HG02759 (cell line): ENCODE measurements at regions not wholly inside any gene's neighbourhood (a gene's known extent, or its start where the extent isn't known, plus 50 kb on each side); places are given as distances from the start of the nearest gene placed in this dataset.
"Not testable (repeated sequence)": the region's sequence is repeated elsewhere in the genome, so short reads cannot be mapped to it uniquely, and the experiment has no call there.

Experiments used
- ATAC-seq: cut with Tn5 transposase; IDR thresholded peaks from one replicate; pipeline ENCODE4 v1.9.1; 2021; ENCODE audit warnings: mild to moderate bottlenecking, moderate library complexity; ENCODE audit not compliant: unreplicated experiment

DNA sequence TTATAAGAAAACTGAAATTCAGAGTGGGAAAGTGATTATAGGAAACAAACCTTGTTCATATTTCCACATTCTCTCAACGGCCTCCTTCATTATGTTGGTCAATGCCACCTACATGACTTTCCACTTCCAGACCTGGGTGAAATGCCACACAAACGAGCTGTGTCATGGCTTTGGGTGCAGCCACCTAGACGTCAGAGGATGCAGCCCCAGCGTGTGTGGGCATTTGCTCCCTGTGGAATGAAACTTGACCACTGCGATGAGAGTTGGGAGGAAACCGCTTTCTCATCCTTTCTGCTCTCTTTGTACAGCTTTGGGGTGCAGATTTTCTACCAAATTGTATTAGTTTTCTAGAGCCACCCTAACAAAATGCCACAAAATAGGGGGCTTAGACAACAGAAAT, 291.0 kb downstream of the CYRIA start:
- no peak for ATAC-seq

DNA sequence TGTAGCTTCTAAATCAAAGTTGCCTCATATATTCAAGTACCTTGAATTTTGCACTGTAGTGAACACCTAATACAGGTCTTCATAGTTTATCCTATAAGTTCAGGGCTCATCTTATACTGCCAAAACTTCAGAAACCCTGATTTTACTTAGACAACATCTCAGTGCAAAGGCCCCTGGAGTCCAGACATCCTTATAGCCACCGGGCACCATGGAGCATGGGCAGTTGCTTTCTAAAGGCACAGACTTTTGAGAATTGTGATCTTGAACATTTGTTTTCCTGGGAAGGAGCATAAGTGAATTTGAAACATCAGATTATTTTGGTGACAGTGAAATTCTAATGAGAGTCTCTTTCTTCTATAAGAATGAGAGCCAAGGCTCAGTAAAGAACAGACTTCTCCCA, 292.3 kb downstream of the CYRIA start:
- ATAC-seq = no peak

DNA sequence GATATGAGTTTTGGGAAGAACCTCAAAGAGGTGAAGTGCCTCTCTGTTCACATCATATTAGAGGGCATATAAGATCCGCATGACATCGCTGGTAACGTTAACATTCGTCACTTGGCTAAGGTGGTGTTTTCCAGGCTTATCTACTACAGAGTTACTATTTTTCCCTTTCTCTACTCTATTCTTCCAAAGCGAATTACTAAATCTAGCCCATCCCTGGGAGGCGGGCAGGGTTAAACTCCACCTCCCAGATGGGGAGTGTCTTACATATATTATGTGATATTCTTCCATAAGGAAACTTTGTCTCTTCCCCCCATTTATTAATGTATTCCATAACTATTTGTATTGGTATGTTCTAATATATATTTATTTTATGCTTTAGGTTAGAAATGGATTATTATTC, 293.9 kb downstream of the CYRIA start:
- no peak for ATAC-seq

GRCh38 chr2:16368951-16369350, 296.7 kb downstream of the CYRIA start:
- ATAC-seq = no peak

- no peak for ATAC-seq
These were observed 297.3 kb downstream of the CYRIA start for GRCh38 chr2:16368328-16368727.

DNA sequence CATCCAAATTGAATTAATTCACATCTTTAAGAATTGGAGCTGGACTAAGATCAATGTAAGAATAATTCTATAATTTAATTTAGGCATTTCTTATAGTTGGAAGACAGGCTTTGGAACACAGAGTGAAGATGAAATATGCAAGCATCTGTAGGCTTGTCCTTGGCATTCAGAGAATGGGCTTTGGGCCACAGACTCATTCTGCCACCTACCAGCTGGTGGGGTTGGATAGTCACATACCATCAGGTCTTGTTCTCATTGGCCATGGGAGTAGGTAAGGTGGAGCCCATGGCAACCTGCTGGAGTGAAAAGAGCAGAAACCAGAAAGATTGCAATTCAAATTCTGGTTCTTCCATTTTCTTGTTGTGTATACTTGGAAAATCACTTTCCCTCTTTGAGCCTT, 300.3 kb downstream of the CYRIA start:
- ATAC-seq = no peak

- no peak for ATAC-seq
These were observed 302.1 kb downstream of the CYRIA start for GRCh38 chr2:16363581-16363980.

DNA sequence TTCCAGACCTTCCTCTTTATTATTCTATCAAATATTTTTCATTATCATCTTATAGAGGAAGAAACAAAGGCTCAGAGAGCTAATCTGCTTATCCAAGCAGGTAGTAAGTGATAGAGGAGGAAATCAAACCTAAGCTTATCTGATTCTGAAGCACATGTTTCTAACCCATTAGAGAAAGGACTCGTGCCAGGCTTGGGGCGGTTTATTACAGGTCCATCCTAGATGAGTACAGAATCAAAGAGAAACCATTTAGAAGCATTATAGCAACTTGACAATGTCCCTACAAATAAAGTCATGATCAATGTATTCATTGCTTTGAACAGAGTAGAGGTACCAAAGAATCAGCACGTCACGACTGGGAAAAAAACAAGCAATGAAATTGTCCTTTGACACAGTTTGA, 303.0 kb downstream of the CYRIA start:
- ATAC-seq = no peak

DNA sequence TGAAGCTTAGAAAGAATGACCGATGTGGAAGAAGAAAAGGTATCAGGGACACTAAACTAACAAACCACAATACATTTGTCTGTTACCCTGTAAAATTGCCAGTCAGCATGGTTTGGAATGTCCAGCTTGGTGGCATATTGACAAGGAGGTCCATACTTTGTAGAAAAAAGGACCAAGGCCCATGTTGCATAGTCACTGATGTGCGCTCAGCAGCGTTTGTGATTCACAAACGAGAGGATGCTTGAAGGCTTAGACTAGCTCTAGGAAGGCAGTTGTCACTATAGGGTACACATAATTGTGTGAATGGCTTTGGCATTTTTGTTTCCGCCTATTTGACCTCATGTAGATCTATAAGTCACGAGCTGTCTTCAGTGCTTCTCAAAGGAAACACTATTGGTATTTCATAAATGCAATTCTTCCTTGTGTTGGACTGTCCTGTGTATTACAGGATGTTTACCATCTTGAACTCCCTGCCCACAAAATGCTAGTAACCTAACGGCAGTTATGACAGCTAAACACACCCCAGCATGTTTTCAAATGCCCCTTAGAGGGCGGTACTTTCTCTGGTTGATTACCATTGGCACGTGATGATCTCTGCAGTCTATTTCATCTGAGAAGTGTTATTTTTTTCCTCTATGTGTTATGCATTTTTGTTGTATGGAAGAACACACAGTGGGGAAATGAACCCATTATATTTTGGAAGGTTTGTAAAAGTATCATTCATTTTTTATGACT, 304.2 kb downstream of the CYRIA start:
- ATAC-seq = no peak

- ATAC-seq = no peak
These were observed 305.7 kb downstream of the CYRIA start for GRCh38 chr2:16359961-16360360.

GRCh38 chr2:16357188-16357587, 308.4 kb downstream of the CYRIA start:
- ATAC-seq = no peak

DNA sequence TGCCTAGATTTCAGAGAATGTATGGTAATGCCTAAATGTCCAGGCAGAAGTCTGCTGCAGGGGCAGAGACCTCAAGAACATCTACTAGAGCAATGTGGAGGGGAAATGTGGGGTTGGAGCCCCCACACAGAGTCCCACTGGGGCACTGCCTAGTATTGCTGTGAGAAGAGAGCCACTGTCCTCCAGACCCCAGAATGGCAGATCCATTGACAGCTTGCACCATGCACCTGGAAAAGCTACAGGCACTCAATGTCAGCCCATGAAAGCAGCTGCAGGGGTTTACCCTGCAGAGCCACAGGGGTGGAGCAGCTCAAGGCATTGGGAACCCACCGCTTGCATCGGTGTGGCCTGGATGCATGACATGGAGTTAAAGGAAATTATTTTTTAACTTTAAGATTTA, 314.1 kb downstream of the CYRIA start:
- no peak for ATAC-seq

DNA sequence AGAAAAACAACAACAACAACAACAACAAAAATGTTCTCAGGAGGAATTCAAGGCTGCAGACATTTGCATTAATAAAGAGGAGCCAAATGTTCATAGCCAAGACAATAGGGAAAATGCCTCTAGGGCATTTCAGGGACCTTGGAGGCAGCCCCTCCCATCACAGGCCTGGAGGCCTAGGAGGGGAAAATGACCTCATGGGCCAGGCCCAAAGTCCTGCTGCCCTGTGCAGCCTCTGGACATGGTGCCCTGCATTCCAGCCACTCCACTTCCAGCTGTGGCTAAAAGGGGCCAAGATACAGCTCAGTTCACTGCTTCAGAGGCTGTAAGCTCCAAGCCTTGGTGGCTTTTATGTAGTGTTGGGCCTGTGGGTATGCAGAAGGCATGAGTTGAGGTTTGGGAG, 314.5 kb downstream of the CYRIA start:
- no peak for ATAC-seq

- no peak for ATAC-seq
These were observed 315.4 kb downstream of the CYRIA start for GRCh38 chr2:16350211-16350610.

- ATAC-seq = no peak
These were observed 315.8 kb downstream of the CYRIA start for GRCh38 chr2:16349811-16350210.

DNA sequence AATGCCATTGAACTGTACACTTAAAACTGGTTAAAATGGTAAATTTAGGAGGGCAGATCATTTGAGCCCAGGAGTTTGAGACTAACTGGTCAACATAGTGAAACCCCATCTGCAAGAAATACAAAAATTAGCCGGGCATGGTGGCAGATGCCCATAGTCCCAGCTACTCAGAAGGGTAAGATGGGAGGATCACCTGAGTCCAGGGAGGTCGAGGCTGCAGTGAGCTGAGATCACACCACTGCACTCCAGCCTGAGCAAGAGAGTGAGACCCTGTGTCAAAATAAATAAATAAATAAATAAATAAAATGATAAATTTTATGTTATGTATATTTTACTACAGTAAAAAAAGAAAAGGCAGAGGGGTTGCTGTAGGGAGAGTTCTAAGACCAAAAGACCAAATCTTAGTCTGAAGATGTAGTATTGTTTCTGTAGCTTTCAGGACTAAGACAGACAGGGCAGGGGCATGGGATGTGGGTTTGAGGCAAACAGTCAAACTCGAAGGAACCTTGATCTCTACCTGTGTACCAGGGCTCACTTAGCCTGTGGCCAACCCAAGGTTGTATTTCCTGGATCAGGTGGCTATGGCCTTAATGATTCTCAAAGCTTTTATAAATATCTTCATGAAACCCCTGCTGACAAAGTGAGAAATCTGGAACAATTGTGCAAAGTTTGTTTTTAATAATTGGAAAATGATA, 316.7 kb downstream of the CYRIA start:
- no peak for ATAC-seq

GRCh38 chr2:16346671-16347070, 319.0 kb downstream of the CYRIA start:
- ATAC-seq = no peak

DNA sequence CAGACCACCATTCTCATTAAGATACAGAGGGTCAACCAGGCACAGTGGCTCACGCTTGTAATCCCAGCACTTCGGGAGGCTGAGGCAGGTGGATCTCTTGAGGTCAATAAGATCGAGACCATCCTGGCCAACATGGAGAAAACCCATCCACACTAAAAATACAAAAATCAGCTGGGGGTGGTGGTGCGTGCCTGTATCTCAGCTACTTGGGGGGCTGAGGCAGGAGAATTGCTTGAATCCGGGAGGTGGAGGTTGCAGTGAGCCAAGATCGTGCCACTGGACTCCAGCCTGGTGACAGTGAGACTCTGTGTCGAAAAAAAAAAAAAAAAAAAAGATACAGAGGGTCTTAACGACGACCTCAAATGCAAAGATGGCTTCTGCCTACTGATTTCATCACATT, 320.4 kb downstream of the CYRIA start:
- not testable (repeated sequence) for ATAC-seq

DNA sequence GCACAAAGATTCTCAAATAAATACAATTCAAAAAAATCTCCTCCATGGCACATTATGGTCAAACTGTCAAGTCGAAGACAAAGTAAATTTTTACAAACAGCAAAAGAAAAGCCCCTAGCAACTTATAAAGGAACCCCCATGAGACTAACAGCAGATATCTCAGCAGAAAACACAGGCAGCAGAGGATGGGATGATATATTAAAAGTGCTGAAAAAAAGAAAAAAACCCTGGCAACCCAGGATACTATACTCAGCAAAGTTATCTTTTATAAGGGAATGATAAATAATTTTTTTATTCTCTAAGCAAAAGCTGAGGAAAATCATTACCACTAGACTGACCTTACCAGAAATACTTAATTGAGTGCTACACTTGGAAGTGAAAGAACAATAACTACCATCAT, 326.4 kb downstream of the CYRIA start:
- ATAC-seq = no peak

DNA sequence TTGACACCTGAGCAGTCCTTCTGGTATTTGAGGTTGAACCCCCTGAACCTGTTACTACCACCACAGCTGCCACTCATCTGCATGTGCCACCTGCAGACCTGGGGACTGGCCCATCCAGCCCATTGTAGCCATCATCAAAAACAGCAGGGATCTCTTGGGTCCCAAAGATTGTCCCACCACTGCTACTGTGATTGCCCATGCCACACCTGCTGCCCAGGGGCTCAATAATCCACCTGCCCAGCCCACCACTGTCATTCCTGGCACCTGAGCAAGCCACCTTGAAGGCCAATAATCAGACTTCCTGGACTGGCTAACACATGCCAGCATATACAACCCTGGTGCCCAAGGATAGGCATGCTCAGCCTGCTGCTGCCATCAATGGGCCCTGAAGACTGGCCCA, 327.6 kb downstream of the CYRIA start:
- no peak for ATAC-seq

GRCh38 chr2:16336916-16337315, 328.7 kb downstream of the CYRIA start:
- ATAC-seq = no peak

GRCh38 chr2:16336491-16336890, 329.1 kb downstream of the CYRIA start:
- ATAC-seq = no peak

DNA sequence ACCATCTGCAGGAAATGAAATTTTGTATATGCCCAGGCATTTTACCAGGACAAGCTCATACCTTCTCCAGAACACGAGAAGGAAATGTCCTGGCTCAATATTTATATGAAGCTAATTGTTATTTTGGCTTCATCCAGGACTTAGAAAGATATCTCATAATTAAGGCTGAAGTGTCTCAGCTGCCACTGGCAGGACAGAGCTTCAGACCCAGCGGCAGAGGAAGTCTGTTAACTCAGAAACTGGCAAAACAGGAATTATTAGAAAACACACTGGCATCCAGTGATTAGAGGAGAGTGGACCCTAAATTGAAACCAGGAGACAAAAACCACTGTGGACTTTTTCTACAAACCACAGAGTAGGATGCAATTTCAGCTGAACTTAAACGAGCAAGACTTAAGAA, 329.7 kb downstream of the CYRIA start:
- ATAC-seq = no peak
